Right lobe of liver (tissue), 6 donors: ENCODE measurements at regions not wholly inside any gene's neighbourhood (a gene's known extent, or its start where the extent isn't known, plus 50 kb on each side); places are given as distances from the start of the nearest gene placed in this dataset.

ENCODE experiments used
- ATAC-seq, 4 donors: fragments of 200-7000 bp; cut with Tn5 transposase; one replicate each; pipeline ENCODE4 v1.9.1; 2020; ENCODE audit warnings: mild to moderate bottlenecking in 4 of 4, moderate library complexity in 4 of 4
- DNase-seq, 3 donors: peaks; one replicate each; pipeline ENCODE4 v3.0.0-alpha.2; 2020
- H3K27ac ChIP-seq, 3 donors: fragments of 200-600 bp; one replicate each; pipeline ENCODE4 v1.8.0; 2022
- H3K27me3 ChIP-seq, 2 donors: fragments of 200-600 bp; one replicate each; pipeline ENCODE4 v1.8.0; 2022
- H3K36me3 ChIP-seq, 4 donors: fragments of 200-600 bp; sonication (generic) in 1 of 4; one replicate each; pipeline versions ENCODE4 v1.5.1 to v1.8.0; 2017 to 2022; ENCODE audit warnings: control low read depth in 1 of 4
- H3K4me1 ChIP-seq, 4 donors: fragments of 200-600 bp; sonication (generic) in 1 of 4; one replicate each; pipeline versions ENCODE4 v1.5.1 to v1.8.0; 2017 to 2022; ENCODE audit warnings: control low read depth in 1 of 4
- H3K4me3 ChIP-seq, 3 donors: fragments of 200-600 bp; one replicate each; pipeline ENCODE4 v1.8.0; 2022
- H3K9me3 ChIP-seq, 4 donors: fragments of 200-600 bp; sonication (generic) in 1 of 4; one replicate each; pipeline versions ENCODE4 v1.5.1 to v1.8.0; 2017 to 2022; ENCODE audit warnings: control low read depth in 1 of 4
- CTCF ChIP-seq, 4 donors: fragments of 200-600 bp in 3 of 4; fragments of 450-650 bp in 1 of 4; IDR thresholded peaks; one replicate each; pipeline versions ENCODE4 v1.5.1 to v1.8.0; 2016 to 2022; ENCODE audit warnings: antibody characterized with exemption in 4 of 4, mild to moderate bottlenecking in 2 of 4
- POLR2A ChIP-seq: fragments of 450-650 bp; IDR thresholded peaks from one replicate; pipeline ENCODE4 v1.6.1; 2017; ENCODE audit warnings: antibody characterized with exemption, mild to moderate bottlenecking
- WGBS: methylation state at CpG from one replicate; pipeline ENCODE4 v1.1.6; 2018; ENCODE audit warnings: low coverage, low lambda C conversion rate; ENCODE audit not compliant: insufficient coverage; ENCODE audit errors: missing lambda C conversion rate; 5-methylcytosine and 5-hydroxymethylcytosine counted together
- intact Hi-C, 2 donors: fragments of 100-400 bp; cut with DNase I; formaldehyde crosslinking; loops; one replicate each; pipeline versions ENCODE4 v1.11.2 to v1.14.1; 2022
- donor health status: DM: no; HTN: yes; CAD: no.
- donor health status: DM: no; HTN: no; CAD: no.
- donor health status: DM: no; HTN: no; CAD: no.
- donor health status: DM: no; HTN: yes; CAD: no.
- donor health status: DM: no; HTN: yes; CAD: no.

- Histone ChIP-seq H3K4me1 (no peaks in the 10 kb centered on the region), H3K27me3 (no peaks in the 10 kb centered on the region), H3K9me3 (no peaks in the 10 kb centered on the region), H3K27ac (no peak overlapping the region), H3K4me3 (no peak overlapping the region), H3K36me3 (no peaks in the 10 kb centered on the region)
- 42% methylated on average over 3 of the region's 3 CpGs for WGBS
- intact Hi-C loops: no loop called here
- ATAC-seq (no peak), DNase-seq (no peak)
- TF ChIP-seq POLR2A (no peak), CTCF (IDR thresholded peaks at IDR 0.05) (no peak)
These were observed 57.9 kb upstream of the PLS3 start for GRCh38 chrX:115503099-115503498.

GRCh38 chrX:115504167-115504566 lies 56.8 kb upstream of the PLS3 start:
- ATAC-seq (no peak), DNase-seq (no peak)
- no peaks in the 10 kb centered on the region for H3K4me1 ChIP-seq
- intact Hi-C loops: no loop called here
- no peaks in the 10 kb centered on the region for H3K27me3 ChIP-seq
- no peak overlapping the region for H3K4me3 ChIP-seq
- 52% methylated on average over 3 of the region's 3 CpGs for WGBS
- TF ChIP-seq CTCF (IDR thresholded peaks at IDR 0.05) (no peak), POLR2A (no peak)
- H3K27ac ChIP-seq: no peak overlapping the region
- H3K9me3 ChIP-seq: no peaks in the 10 kb centered on the region
- H3K36me3 ChIP-seq: no peaks in the 10 kb centered on the region
